ENCODE measurements at regions not wholly inside any gene's neighbourhood (a gene's known extent, or its start where the extent isn't known, plus 50 kb on each side); places are given as distances from the start of the nearest gene placed in this dataset.

- no peak for TF ChIP-seq CTCF (IDR thresholded peaks at IDR 0.05)
These were observed 270.6 kb upstream of the ZC3H12C start for GRCh38 chr11:109822436-109823102.

DNA sequence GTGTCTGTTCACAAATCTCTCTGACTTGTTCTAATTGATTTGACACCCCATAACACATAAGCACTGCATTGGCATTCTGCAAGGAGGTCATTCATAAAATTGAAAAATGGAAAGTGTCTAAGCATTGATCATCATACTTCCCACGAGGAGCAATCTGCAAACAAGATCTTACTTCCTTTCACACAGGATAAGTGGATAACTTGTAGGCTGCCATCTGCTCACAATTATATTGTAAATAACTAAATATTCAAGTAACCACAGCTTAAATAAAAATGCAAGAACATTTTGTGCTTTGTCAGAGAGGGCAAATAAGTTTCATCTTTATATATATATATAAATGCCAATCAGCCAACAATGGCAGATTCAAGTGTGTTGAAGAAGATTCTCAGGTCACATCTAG, 264.8 kb upstream of the ZC3H12C start:
- no peak for TF ChIP-seq CTCF (IDR thresholded peaks at IDR 0.05)

GRCh38 chr11:109838026-109838425, 255.2 kb upstream of the ZC3H12C start:
- no peak for TF ChIP-seq CTCF (IDR thresholded peaks at IDR 0.05)

GRCh38 chr11:109845437-109845836, 247.8 kb upstream of the ZC3H12C start:
- TF ChIP-seq CTCF (IDR thresholded peaks at IDR 0.05): no peak

DNA sequence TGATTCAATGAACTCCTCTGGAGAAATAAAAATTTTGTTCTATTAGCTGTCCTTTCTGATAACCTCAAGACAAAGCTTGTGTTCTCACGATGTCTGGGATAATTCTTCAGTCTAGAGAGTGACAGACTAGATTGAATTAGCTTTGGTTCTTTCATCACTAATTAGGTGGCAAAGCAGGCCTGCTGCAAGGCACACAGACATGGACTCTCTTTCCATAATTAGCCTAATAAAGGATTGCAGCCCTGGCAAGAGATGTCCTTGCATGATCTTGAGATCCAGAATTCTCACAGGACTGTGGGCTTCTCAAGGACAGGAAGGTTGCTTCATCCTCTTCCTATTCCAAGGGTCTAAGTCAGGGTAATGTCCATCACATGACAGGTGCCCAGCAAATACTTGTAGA, 245.6 kb upstream of the ZC3H12C start:
- TF ChIP-seq CTCF (IDR thresholded peaks at IDR 0.05): no peak

DNA sequence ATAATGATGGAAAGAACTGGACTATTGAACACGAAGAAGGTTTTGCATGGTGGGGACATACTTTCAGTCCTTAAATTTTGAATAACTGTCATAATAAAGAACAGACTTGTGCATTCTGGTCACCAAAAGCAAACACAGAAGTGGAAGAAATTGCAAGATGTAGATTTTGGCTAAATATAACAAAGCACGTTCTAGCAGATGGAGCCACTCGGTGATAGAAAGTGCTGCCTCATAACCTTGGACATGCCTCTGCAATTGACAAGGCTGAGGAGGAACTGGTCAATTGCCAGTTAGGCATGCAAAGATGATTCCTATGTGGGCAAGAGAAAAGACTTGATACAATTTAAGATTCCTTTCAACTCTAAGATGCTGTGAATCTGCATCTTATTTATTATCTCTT, 244.1 kb upstream of the ZC3H12C start:
- no peak for TF ChIP-seq CTCF (IDR thresholded peaks at IDR 0.05)

GRCh38 chr11:109849946-109850345, 243.2 kb upstream of the ZC3H12C start:
- no peak for TF ChIP-seq CTCF (IDR thresholded peaks at IDR 0.05)
